Keratinocyte (primary cell): ENCODE measurements at regions not wholly inside any gene's neighbourhood (a gene's known extent, or its start where the extent isn't known, plus 50 kb on each side); places are given as distances from the start of the nearest gene placed in this dataset.

ENCODE experiments used
- EZH2 ChIP-seq: IDR thresholded peaks from one replicate; pipeline ENCODE4 v1.6.1; 2012; ENCODE audit warnings: inconsistent platforms, mild to moderate bottlenecking, low read length, moderate library complexity
- TF ChIP-seq, protein P1 (sequence below), 3 experiments: IDR thresholded peaks in 1 of 3; conservative IDR thresholded peaks in 1 of 3; optimal IDR thresholded peaks in 1 of 3; 2 replicates in 2 of 3; 3 replicates in 1 of 3; pipeline versions ENCODE3 to v1.5.1; 2011; ENCODE audit warnings: low read length in 3 of 3, mild to moderate bottlenecking in 3 of 3, moderate library complexity in 2 of 3, control low read depth in 1 of 3, inconsistent platforms in 1 of 3; ENCODE audit not compliant: insufficient read depth in 2 of 3; ENCODE audit errors: extremely low read depth in 1 of 3

- TF ChIP-seq, protein P1, sequence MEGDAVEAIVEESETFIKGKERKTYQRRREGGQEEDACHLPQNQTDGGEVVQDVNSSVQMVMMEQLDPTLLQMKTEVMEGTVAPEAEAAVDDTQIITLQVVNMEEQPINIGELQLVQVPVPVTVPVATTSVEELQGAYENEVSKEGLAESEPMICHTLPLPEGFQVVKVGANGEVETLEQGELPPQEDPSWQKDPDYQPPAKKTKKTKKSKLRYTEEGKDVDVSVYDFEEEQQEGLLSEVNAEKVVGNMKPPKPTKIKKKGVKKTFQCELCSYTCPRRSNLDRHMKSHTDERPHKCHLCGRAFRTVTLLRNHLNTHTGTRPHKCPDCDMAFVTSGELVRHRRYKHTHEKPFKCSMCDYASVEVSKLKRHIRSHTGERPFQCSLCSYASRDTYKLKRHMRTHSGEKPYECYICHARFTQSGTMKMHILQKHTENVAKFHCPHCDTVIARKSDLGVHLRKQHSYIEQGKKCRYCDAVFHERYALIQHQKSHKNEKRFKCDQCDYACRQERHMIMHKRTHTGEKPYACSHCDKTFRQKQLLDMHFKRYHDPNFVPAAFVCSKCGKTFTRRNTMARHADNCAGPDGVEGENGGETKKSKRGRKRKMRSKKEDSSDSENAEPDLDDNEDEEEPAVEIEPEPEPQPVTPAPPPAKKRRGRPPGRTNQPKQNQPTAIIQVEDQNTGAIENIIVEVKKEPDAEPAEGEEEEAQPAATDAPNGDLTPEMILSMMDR (optimal IDR thresholded peaks at IDR 0.05 in 1 of 3, IDR thresholded peaks at IDR 0.05 in 1 of 3, conservative IDR thresholded peaks at IDR 0.05 in 1 of 3; ENCODE audit: extremely low read depth in 1 of 3, insufficient read depth in 2 of 3, low read length in 3 of 3), result no peak
- no peak for TF ChIP-seq EZH2
Observed at GRCh38 chr5:13253111-13253510, 691.4 kb downstream of the DNAH5 start.
